ENCODE measurements at regions not wholly inside any gene's neighbourhood (a gene's known extent, or its start where the extent isn't known, plus 50 kb on each side); places are given as distances from the start of the nearest gene placed in this dataset.

DNA sequence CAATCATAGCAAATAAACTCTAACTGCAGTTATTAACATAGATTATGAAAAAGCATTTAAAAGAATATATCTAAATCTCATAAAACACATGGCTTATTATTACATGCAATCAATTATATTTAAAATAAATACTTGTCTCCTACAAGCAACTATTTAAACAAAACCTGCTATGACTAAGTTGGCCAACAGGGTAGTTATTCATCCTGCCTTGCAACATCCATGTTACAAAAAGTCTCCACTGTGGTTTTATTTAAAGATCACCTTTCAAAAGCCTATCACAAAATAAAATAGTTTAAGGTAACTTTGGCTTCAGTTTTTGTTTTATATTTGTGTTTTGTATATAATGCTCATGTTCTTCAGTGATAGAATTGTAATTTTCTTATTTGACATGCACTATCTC is 1127.0 kb upstream of the MAP3K7 start:
- TF ChIP-seq, protein P1, sequence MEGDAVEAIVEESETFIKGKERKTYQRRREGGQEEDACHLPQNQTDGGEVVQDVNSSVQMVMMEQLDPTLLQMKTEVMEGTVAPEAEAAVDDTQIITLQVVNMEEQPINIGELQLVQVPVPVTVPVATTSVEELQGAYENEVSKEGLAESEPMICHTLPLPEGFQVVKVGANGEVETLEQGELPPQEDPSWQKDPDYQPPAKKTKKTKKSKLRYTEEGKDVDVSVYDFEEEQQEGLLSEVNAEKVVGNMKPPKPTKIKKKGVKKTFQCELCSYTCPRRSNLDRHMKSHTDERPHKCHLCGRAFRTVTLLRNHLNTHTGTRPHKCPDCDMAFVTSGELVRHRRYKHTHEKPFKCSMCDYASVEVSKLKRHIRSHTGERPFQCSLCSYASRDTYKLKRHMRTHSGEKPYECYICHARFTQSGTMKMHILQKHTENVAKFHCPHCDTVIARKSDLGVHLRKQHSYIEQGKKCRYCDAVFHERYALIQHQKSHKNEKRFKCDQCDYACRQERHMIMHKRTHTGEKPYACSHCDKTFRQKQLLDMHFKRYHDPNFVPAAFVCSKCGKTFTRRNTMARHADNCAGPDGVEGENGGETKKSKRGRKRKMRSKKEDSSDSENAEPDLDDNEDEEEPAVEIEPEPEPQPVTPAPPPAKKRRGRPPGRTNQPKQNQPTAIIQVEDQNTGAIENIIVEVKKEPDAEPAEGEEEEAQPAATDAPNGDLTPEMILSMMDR (IDR thresholded peaks at IDR 0.05; ENCODE audit: insufficient read depth, low read length), result no peak
- TF ChIP-seq, protein P2, sequence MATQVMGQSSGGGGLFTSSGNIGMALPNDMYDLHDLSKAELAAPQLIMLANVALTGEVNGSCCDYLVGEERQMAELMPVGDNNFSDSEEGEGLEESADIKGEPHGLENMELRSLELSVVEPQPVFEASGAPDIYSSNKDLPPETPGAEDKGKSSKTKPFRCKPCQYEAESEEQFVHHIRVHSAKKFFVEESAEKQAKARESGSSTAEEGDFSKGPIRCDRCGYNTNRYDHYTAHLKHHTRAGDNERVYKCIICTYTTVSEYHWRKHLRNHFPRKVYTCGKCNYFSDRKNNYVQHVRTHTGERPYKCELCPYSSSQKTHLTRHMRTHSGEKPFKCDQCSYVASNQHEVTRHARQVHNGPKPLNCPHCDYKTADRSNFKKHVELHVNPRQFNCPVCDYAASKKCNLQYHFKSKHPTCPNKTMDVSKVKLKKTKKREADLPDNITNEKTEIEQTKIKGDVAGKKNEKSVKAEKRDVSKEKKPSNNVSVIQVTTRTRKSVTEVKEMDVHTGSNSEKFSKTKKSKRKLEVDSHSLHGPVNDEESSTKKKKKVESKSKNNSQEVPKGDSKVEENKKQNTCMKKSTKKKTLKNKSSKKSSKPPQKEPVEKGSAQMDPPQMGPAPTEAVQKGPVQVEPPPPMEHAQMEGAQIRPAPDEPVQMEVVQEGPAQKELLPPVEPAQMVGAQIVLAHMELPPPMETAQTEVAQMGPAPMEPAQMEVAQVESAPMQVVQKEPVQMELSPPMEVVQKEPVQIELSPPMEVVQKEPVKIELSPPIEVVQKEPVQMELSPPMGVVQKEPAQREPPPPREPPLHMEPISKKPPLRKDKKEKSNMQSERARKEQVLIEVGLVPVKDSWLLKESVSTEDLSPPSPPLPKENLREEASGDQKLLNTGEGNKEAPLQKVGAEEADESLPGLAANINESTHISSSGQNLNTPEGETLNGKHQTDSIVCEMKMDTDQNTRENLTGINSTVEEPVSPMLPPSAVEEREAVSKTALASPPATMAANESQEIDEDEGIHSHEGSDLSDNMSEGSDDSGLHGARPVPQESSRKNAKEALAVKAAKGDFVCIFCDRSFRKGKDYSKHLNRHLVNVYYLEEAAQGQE (IDR thresholded peaks at IDR 0.05; ENCODE audit: insufficient replicate concordance, low read depth), result no peak
